Activated naive CD4-positive, alpha-beta T cell treated with anti-CD3 and anti-CD28 coated beads for 36 hours (primary cell): ENCODE measurements at regions not wholly inside any gene's neighbourhood (a gene's known extent, or its start where the extent isn't known, plus 50 kb on each side); places are given as distances from the start of the nearest gene placed in this dataset.
"Not testable (repeated sequence)": the region's sequence is repeated elsewhere in the genome, so short reads cannot be mapped to it uniquely, and the experiment has no call there.

Source experiments
- CTCF ChIA-PET: fragments of 350-600 bp; sonication (Branson Sonifier 250); formaldehyde crosslinking; loops from one replicate; lab custom pipeline; 2021; ENCODE audit warnings: antibody characterized with exemption; lab: Charles Lee
- DNase-seq: peaks from one replicate; pipeline ENCODE4 v3.0.0-alpha.2; 2020
- H3K27ac Mint-ChIP-seq: one replicate; pipeline ENCODE4 v1.8.0; 2021; ENCODE audit warnings: mild to moderate bottlenecking, mixed read lengths
- H3K27me3 Mint-ChIP-seq: one replicate; pipeline ENCODE4 v1.8.0; 2021; ENCODE audit warnings: low read depth, mixed read lengths
- H3K36me3 Mint-ChIP-seq: one replicate; pipeline ENCODE4 v1.8.0; 2021; ENCODE audit warnings: low read depth, mixed read lengths
- H3K4me1 Mint-ChIP-seq: one replicate; pipeline ENCODE4 v1.8.0; 2021; ENCODE audit warnings: low read depth, mixed read lengths
- H3K4me3 Mint-ChIP-seq: one replicate; pipeline ENCODE4 v1.8.0; 2021; ENCODE audit warnings: mild to moderate bottlenecking, moderate library complexity, mixed read lengths
- H3K9me3 Mint-ChIP-seq: one replicate; pipeline ENCODE4 v1.8.0; 2021; ENCODE audit warnings: mixed read lengths
- intact Hi-C: fragments of 100-400 bp; cut with micrococcal nuclease; formaldehyde crosslinking; loops from one replicate; pipeline ENCODE4 v1.15.1; 2023

DNA sequence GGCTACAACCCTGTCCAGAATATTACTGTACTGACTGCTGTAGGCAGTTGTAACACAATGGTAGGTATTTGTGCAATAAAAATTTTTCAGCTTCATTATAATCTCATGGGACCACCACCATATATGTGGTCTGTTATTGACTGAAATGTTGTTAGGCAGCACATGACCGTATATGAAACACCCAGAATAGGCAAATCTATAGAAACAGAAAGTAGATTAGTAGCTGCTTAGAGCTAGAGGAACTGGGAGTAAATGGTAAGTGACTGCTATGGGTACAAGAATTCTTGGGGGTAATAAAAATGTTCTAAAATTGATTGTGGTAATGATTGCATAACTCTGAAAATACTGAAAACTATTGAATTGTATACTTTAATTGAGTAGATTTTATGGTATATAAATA, 185.7 kb downstream of the ESM1 start:
- Mint-ChIP-seq H3K27ac (no peak overlapping the region), H3K9me3 (no peaks in the 10 kb centered on the region), H3K4me1 (peaks cover 7% of the 10 kb centered on the region), H3K4me3 (no peak overlapping the region), H3K36me3 (no peaks in the 10 kb centered on the region), H3K27me3 (peaks cover 5% of the 10 kb centered on the region)
- intact Hi-C loops: no loop called here
- no peak for DNase-seq
- CTCF ChIA-PET: interaction anchor here (0.6 kb wide), 1 partner anchor 522 kb away, joined by 6 read pairs; no protein-coding TSS in a partner anchor

DNA sequence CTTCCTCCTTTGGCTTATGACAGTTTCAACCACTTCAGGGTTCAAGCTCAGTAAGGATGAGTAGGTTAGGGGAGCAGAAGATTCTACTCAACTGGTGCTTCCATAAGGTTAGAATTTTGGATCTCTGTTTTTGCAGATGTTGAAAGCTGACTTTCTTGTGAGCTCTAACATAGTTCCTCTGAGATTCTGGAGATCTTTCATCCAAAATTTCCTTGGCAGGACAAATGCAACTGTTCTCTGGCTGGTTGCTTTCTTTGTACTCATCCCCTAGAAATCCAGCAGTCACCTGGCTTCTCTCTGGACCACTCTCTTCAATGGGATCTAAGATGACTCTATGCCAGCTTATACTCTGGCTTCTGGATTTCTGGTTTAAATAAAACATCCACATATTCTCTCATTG, 189.6 kb downstream of the ESM1 start:
- CTCF ChIA-PET: no interaction called here
- intact Hi-C loops: no loop called here

DNA sequence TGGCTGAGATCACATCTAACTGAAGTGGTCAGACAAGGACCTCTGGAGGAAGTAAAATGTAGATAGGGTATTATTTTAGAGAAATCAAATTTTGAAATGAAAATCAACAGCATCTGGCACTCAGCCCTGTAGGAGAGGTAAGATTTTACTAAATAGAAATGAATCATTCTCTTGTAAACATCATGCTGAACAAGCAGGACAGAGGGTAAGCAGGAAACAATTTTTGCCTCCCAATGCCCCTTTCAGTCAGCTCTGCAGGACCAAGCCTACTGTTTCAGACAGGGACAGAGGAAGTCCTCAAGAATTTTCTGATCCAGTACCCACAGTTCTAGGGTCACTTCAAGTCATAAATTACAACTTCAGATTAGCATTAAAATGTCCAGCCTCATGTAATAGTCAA, 190.1 kb downstream of the ESM1 start:
- H3K9me3 Mint-ChIP-seq: no peaks in the 10 kb centered on the region
- CTCF ChIA-PET: no interaction called here
- H3K36me3 Mint-ChIP-seq: no peaks in the 10 kb centered on the region
- intact Hi-C loops: no loop called here
- peaks cover 5% of the 10 kb centered on the region for H3K27me3 Mint-ChIP-seq
- no peak for DNase-seq
- H3K27ac Mint-ChIP-seq: no peak overlapping the region
- H3K4me3 Mint-ChIP-seq: no peak overlapping the region
- peaks cover 19% of the 10 kb centered on the region for H3K4me1 Mint-ChIP-seq

More for the DNA sequence above, 189.6 kb downstream of the ESM1 start:
- Mint-ChIP-seq H3K9me3 (no peaks in the 10 kb centered on the region), H3K4me3 (no peak overlapping the region), H3K27ac (no peak overlapping the region), H3K4me1 (peaks cover 19% of the 10 kb centered on the region), H3K36me3 (no peaks in the 10 kb centered on the region), H3K27me3 (peaks cover 5% of the 10 kb centered on the region)
- DNase-seq: no peak

GRCh38 chr5:54794135-54794975, 191.0 kb downstream of the ESM1 start:
- CTCF ChIA-PET: interaction anchor here (0.9 to 1.2 kb wide), 3 partner anchors 10 to 277 kb away, joined by 3 to 4 read pairs (median 3); partner anchors contain the start of gene SNX18
- Mint-ChIP-seq H3K27me3 (peaks cover 5% of the 10 kb centered on the region), H3K4me3 (no peak overlapping the region), H3K4me1 (peaks cover 19% of the 10 kb centered on the region), H3K9me3 (no peaks in the 10 kb centered on the region), H3K27ac (no peak overlapping the region), H3K36me3 (no peaks in the 10 kb centered on the region)
- intact Hi-C loops: no loop called here
- DNase-seq: no peak

DNA sequence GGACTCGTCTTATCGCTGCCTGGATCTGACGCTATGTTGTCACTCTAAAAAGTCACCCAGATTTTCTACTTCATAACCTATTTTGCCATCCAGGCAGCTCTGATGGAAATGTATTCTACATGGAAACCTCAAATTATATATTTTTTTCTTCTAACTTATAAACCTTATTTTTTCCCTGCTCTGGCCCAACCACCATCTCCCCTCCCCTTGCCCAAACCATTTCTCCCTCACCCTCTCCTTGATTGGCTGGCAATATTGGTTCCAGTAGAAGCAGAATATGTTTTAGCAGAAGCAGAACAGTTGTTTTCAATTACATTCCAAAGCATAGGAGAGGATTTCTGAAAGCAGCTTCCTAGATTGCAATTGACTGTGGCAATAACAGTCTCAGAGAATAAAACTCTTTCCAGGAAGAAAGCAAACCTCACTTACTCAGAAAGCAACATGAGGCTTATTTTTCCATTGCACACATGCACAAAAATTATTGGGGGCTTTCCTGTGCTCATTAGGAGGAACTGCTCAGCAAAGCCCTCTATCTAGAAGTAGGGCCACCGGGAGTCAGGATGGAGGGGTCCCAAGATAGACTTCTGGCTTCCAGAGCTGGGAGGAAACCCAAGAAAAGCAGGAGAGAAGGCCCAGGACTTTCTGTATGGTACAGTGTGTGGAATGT, 191.8 kb downstream of the ESM1 start:
- peaks cover 19% of the 10 kb centered on the region for H3K4me1 Mint-ChIP-seq
- CTCF ChIA-PET: interaction anchor here (0.6 to 1.2 kb wide), 4 partner anchors 9 to 816 kb away, joined by 3 to 4 read pairs (median 3); partner anchors contain the start of gene SNX18
- no peaks in the 10 kb centered on the region for H3K36me3 Mint-ChIP-seq
- H3K27me3 Mint-ChIP-seq: peaks cover 5% of the 10 kb centered on the region
- no peaks in the 10 kb centered on the region for H3K9me3 Mint-ChIP-seq
- DNase-seq: no peak
- no peak overlapping the region for H3K4me3 Mint-ChIP-seq
- H3K27ac Mint-ChIP-seq: no peak overlapping the region
- intact Hi-C loops: no loop called here

DNA sequence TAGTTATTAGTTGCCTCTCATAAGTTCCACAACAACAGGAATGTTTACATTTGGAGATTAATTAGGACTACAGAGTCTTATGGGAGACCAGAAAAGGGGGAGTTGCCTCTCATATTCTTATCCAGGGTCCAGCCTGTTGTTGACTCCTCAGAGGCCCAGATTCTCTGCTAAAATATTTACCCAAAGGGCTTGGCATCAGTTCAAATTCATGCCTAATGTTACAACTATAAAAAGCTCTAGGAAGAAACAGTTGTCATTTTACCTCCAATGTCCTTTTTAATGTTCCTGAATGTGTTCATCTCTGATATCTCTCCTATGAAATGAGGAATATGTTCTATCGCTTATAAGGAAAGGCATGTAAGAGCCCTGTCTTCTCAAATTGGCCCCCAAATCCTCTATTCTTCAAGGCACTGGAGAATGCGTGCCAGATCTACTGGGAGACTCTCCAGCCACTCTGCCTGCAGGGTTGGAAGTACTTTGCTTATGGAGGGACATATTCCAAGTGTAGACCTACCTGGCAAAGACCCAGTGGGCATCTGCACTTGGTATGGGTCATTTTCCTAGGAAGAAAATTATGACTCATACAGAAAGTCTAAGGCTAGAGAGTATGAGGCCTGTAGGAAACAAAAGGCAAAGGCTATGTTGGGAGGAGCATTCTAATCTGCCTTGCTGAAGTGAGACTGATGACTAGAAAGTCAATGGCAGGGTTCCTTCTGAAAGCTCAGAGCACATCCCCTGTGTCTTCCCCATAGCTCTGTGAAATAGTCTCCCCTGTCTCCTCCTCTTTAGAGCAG, 192.6 kb downstream of the ESM1 start:
- Mint-ChIP-seq H3K27ac (no peak overlapping the region), H3K4me1 (peaks cover 19% of the 10 kb centered on the region), H3K27me3 (peaks cover 5% of the 10 kb centered on the region), H3K4me3 (no peak overlapping the region), H3K9me3 (no peaks in the 10 kb centered on the region), H3K36me3 (no peaks in the 10 kb centered on the region)
- no peak for DNase-seq
- intact Hi-C loops: no loop called here
- CTCF ChIA-PET: interaction anchor here (0.6 to 1.0 kb wide), 2 partner anchors 304 to 816 kb away, joined by 3 to 5 read pairs; no protein-coding TSS in a partner anchor

DNA sequence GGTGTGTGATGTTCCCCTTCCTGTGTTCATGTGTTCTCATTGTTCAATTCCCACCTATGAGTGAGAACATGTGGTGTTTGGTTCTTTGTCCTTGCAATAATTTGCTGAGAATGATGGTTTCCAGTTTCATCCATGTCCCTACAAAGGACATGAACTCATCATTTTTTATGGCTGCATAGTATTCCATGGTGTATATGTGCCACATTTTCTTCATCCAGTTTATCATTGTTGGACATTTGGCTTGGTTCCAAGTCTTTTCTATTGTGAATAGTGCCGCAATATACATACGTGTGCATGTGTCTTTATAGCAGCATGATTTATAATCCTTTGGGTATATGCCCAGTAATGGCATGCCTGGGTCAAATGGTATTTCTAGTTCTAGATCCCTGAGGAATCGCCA, 197.5 kb downstream of the ESM1 start:
- H3K27ac Mint-ChIP-seq, intact Hi-C loops, CTCF ChIA-PET, H3K36me3 Mint-ChIP-seq, H3K4me3 Mint-ChIP-seq, DNase-seq, H3K4me1 Mint-ChIP-seq, H3K27me3 Mint-ChIP-seq, H3K9me3 Mint-ChIP-seq: not testable (repeated sequence)

DNA sequence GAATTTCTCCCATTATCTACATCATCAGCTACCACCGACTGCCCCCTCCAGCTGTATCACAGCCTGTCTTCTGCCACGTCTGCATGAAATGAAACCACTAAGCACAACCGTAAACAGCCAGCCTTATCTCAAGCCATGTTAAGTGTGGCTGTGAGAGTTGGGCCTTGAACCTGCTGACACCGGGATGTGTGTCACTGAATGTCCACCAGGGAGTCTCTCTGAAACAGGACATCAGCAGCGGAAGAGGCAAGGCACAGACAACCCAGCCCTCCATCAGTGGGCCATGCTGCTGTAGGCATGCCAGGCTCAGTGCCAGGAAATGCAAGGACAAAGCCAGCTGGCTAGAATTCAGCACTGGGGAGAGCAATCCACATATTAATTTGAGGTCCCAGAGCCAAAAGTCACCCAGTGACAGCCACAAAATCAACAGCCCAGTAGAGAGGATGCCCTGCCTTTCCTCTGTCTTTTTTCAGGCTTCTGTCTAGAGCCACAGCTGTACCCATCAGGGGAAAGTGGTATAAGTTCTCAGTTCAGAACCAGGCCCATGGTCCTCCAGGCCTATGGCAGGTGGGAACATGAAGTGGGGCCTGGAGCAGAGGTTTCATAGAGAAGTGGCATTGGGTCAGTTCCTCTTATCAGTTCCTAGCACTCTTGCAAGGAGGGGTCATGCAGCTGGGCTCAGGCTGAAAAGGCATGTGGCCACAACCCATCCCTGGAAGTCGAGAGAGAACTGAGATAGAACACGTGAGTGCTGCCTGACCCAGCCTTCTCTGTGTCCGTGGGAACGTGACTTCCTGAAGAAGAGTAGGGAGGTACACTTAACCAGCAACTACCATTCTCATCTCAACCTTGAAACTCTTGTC, 199.4 kb downstream of the ESM1 start:
- CTCF ChIA-PET: no interaction called here
- intact Hi-C loops: no loop called here

DNA sequence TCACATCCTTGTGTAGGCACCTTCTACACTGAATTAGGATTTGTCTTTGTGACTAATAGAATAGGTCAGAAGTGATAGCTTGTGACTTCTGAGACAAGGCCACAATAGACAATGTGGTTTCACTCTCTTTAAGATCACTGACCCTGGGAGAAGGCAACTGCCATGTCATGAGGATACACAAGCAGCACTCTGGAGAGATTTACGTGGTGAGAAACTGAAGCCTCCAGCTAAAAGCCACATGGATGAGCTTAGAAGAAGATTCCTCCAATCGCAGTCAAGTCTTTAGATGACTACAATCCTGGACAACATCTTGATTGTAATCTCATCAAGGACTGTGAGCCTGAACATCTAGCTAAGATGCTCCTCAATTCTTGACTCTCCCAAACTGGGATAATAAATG, 206.6 kb downstream of the ESM1 start:
- Mint-ChIP-seq H3K4me1 (no peaks in the 10 kb centered on the region), H3K27me3 (no peaks in the 10 kb centered on the region), H3K27ac (no peak overlapping the region), H3K36me3 (peaks cover 1% of the 10 kb centered on the region), H3K4me3 (no peak overlapping the region), H3K9me3 (peaks cover 8% of the 10 kb centered on the region)
- no peak for DNase-seq
- CTCF ChIA-PET: interaction anchor here (0.6 kb wide), 1 partner anchor 392 kb away, joined by 3 read pairs; no protein-coding TSS in a partner anchor
- intact Hi-C loops: no loop called here

More for the DNA sequence above, 199.4 kb downstream of the ESM1 start:
- Mint-ChIP-seq H3K9me3 (peaks cover 8% of the 10 kb centered on the region), H3K36me3 (peaks cover 1% of the 10 kb centered on the region), H3K27me3 (no peaks in the 10 kb centered on the region), H3K4me3 (no peak overlapping the region), H3K4me1 (no peaks in the 10 kb centered on the region), H3K27ac (no peak overlapping the region)
- no peak for DNase-seq

- DNase-seq: no peak
- CTCF ChIA-PET: no interaction called here
- Mint-ChIP-seq H3K4me1 (no peaks in the 10 kb centered on the region), H3K36me3 (no peaks in the 10 kb centered on the region), H3K9me3 (no peaks in the 10 kb centered on the region), H3K27ac (no peak overlapping the region), H3K4me3 (no peak overlapping the region), H3K27me3 (no peaks in the 10 kb centered on the region)
- intact Hi-C loops: no loop called here
Measured at GRCh38 chr5:54775645-54776044, 209.7 kb downstream of the ESM1 start.

DNA sequence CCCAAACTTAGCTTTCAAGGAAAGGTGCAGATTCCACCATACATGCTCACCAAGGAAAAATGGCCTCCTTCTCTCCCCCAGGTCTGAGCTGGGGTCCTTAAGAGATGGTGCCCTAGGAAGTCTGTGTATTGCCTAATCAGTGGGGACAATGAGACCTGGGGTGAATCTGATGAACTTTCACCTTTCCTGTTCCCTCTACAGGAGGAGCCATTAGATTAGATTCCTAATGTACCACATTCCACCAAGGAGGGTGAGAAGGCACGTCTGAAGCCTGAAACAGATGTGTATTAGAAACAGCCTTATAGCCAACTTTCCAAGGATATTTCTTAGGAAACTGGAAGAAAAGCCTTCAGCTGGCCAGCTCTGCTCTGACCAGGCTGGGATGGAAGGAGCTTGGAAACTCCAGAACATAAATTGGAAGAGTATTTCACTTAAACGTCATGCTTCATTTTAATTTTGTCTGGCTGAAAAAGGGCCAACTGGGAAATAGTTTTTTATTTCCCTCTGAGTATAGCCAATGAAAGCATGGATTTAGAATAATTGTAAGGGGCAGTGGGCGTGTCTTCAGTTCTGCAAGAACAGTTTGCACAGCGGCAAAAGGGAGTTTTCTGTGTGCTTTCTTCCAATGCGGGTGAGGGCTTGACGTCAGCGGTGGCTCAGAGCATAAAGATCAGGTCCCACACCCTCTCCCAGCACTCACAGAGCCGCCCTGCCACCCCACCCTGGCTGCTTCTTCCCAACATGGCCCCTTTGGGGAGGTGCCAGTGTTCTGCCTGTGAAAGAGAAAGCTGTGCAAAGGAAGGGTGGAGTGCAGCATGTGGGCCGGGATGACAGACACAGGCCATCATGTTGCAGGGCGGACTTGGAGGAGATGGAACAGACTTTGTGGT, 210.9 kb downstream of the ESM1 start:
- intact Hi-C loops: no loop called here
- H3K4me3 Mint-ChIP-seq: no peak overlapping the region
- no peaks in the 10 kb centered on the region for H3K9me3 Mint-ChIP-seq
- no peaks in the 10 kb centered on the region for H3K4me1 Mint-ChIP-seq
- no peak for DNase-seq
- no peak overlapping the region for H3K27ac Mint-ChIP-seq
- no peaks in the 10 kb centered on the region for H3K27me3 Mint-ChIP-seq
- H3K36me3 Mint-ChIP-seq: no peaks in the 10 kb centered on the region
- CTCF ChIA-PET: no interaction called here
